Gastroesophageal sphincter (tissue), 3 donors: ENCODE measurements at regions not wholly inside any gene's neighbourhood (a gene's known extent, or its start where the extent isn't known, plus 50 kb on each side); places are given as distances from the start of the nearest gene placed in this dataset.

Source experiments
- CTCF ChIP-seq, 4 experiments: fragments of 200-600 bp in 2 of 4; fragments of 450-650 bp in 2 of 4; sonication (generic) in 1 of 4; IDR thresholded peaks; one replicate each; pipeline ENCODE4 v1.5.1; 2017 to 2019; ENCODE audit warnings: antibody characterized with exemption in 4 of 4, mild to moderate bottlenecking in 2 of 4, moderate library complexity in 2 of 4
- POLR2A ChIP-seq, 2 donors: fragments of 450-650 bp; IDR thresholded peaks; one replicate each; pipeline ENCODE4 v1.6.1; 2017; ENCODE audit warnings: antibody characterized with exemption in 2 of 2, mild to moderate bottlenecking in 2 of 2, moderate library complexity in 1 of 2
- POLR2AphosphoS5 ChIP-seq: sonication (generic); formaldehyde crosslinking; IDR thresholded peaks from one replicate; pipeline ENCODE4 v1.6.1; 2017; ENCODE audit warnings: antibody characterized with exemption

GRCh38 chr4:33494150-33494549 is 2750.2 kb downstream of the ARAP2 start:
- no peak for TF ChIP-seq CTCF (IDR thresholded peaks at IDR 0.05)
- TF ChIP-seq POLR2A (IDR thresholded peaks at IDR 0.05) = no peak
- no peak for TF ChIP-seq POLR2AphosphoS5
